HCT116 (cell line): ENCODE measurements at regions not wholly inside any gene's neighbourhood (a gene's known extent, or its start where the extent isn't known, plus 50 kb on each side); places are given as distances from the start of the nearest gene placed in this dataset.

Experiments used
- ATAC-seq: fragments of 200-7000 bp; cut with Tn5 transposase; 2 replicates; pipeline ENCODE4 v1.9.1; 2020; ENCODE audit warnings: mild to moderate bottlenecking, moderate library complexity
- BruUV-seq: library from RNA; stranded (reverse); fragments of 400-500 nt; replicated peaks from 2 replicates; lab custom pipeline; 2021; lab: Mats Ljungman, UMichigan
- CTCF ChIA-PET: fragments of 300-600 bp; sonication (Branson Sonifier 250); formaldehyde crosslinking; loops from one replicate; lab custom pipeline; 2021; ENCODE audit warnings: antibody characterized with exemption; lab: Charles Lee
- POLR2A ChIA-PET: fragments of 300-600, 350-600 bp; sonication (Branson Sonifier 250); formaldehyde crosslinking; loops from one replicate; lab custom pipeline; 2021; ENCODE audit warnings: antibody characterized with exemption; lab: Charles Lee
- RAD21 ChIA-PET, 2 experiments: fragments of 300-600 bp; sonication (Branson Sonifier 250); formaldehyde crosslinking; loops; one replicate each; lab custom pipeline; 2023; ENCODE audit warnings: low total read pairs in 2 of 2; ENCODE audit not compliant: uncharacterized antibody in 2 of 2, unreplicated experiment in 2 of 2, low non-redundant PET in 1 of 2; lab: Charles Lee
- DNase-seq: peaks from one replicate; pipeline ENCODE4 v3.0.0-alpha.2; 2010; ENCODE audit warnings: low read depth, low spot score
- H2AFZ ChIP-seq: fragments of 200-600 bp; shearing (Covaris generic), sonication (generic); 2 replicates; pipeline ENCODE4 v1.6.1; 2017; ENCODE audit warnings: low read depth, mixed run types, mixed read lengths, antibody characterized with exemption, low read length; ENCODE audit not compliant: poor library complexity, severe bottlenecking
- H3K27ac ChIP-seq: 2 replicates; pipeline ENCODE4 v1.5.1; 2012; ENCODE audit warnings: low read depth, low read length
- H3K27me3 ChIP-seq: fragments of 200-600 bp; sonication (generic); 2 replicates; pipeline ENCODE4 v1.6.1; 2016; ENCODE audit warnings: mixed run types, low read length, mixed read lengths; ENCODE audit not compliant: insufficient read depth
- H3K36me3 ChIP-seq, 2 experiments: fragments of 200-500 bp in 1 of 2; fragments of 200-600 bp in 1 of 2; sonication (Bioruptor generic) in 1 of 2; sonication (generic) in 1 of 2; 2 replicates each; pipeline versions ENCODE4 v1.5.1 to v1.6.1; 2014 to 2016; ENCODE audit warnings: low read length in 2 of 2, inconsistent platforms in 1 of 2, mixed read lengths in 1 of 2, mixed run types in 1 of 2; ENCODE audit not compliant: insufficient read depth in 2 of 2, control insufficient read depth in 1 of 2
- H3K4me1 ChIP-seq, 2 experiments: fragments of 200-600 bp in 1 of 2; sonication (generic) in 1 of 2; 2 replicates each; pipeline versions ENCODE4 v1.5.1 to v1.6.1; 2012 to 2017; ENCODE audit warnings: low read length in 2 of 2, inconsistent platforms in 1 of 2, mild to moderate bottlenecking in 1 of 2, mixed read lengths in 1 of 2, mixed run types in 1 of 2, moderate library complexity in 1 of 2; ENCODE audit not compliant: insufficient read depth in 2 of 2, control insufficient read depth in 1 of 2
- H3K4me2 ChIP-seq: fragments of 200-600 bp; sonication (generic); 2 replicates; pipeline ENCODE4 v1.6.1; 2017; ENCODE audit warnings: mixed run types, low read length, mixed read lengths
- H3K4me3 ChIP-seq, 2 experiments: fragments of 200-600 bp in 1 of 2; sonication (generic) in 1 of 2; replicated peaks in 1 of 2; 2 replicates each; pipeline ENCODE4 v1.5.1; 2011 to 2016; ENCODE audit warnings: low read length in 2 of 2, control low read depth in 1 of 2, low read depth in 1 of 2, mild to moderate bottlenecking in 1 of 2, mixed read lengths in 1 of 2, mixed run types in 1 of 2
- H3K79me2 ChIP-seq: fragments of 200-600 bp; sonication (generic); 2 replicates; pipeline ENCODE4 v1.6.1; 2017; ENCODE audit warnings: mild to moderate bottlenecking, mixed run types, low read length, moderate library complexity, mixed read lengths; ENCODE audit not compliant: insufficient read depth
- H3K9ac ChIP-seq: fragments of 200-600 bp; sonication (generic); 2 replicates; pipeline ENCODE4 v1.6.1; 2016; ENCODE audit warnings: low read length, mixed read lengths
- H3K9me2 ChIP-seq: fragments of 200-600 bp; sonication (generic), shearing (Covaris generic); 2 replicates; pipeline ENCODE4 v1.6.1; 2017; ENCODE audit warnings: mixed run types, mild to moderate bottlenecking, moderate library complexity; ENCODE audit not compliant: insufficient read depth
- H3K9me3 ChIP-seq, 2 experiments: fragments of 200-500 bp in 1 of 2; fragments of 200-600 bp in 1 of 2; sonication (Bioruptor generic) in 1 of 2; sonication (generic) in 1 of 2; 2 replicates each; pipeline ENCODE4 v1.6.1; 2014 to 2017; ENCODE audit warnings: low read length in 2 of 2, mixed read lengths in 2 of 2, inconsistent platforms in 1 of 2, low read depth in 1 of 2, mild to moderate bottlenecking in 1 of 2, mixed run types in 1 of 2, moderate library complexity in 1 of 2; ENCODE audit not compliant: control insufficient read depth in 1 of 2, insufficient read depth in 1 of 2
- H4K20me1 ChIP-seq: fragments of 200-600 bp; sonication (generic), shearing (Covaris generic); 2 replicates; pipeline ENCODE4 v1.6.1; 2017; ENCODE audit warnings: mixed run types, mild to moderate bottlenecking, moderate library complexity; ENCODE audit not compliant: insufficient read depth
- ATF3 ChIP-seq: IDR thresholded peaks from 2 replicates; pipeline ENCODE4 v1.6.1; 2012
- CBX3 ChIP-seq: IDR thresholded peaks from 2 replicates; pipeline ENCODE4 v1.6.1; 2012; ENCODE audit warnings: low read depth
- EGR1 ChIP-seq: IDR thresholded peaks from 2 replicates; pipeline ENCODE4 v1.6.1; 2012; ENCODE audit warnings: low read depth
- EZH2 ChIP-seq: fragments of 200-600 bp; sonication (generic); IDR thresholded peaks from 2 replicates; pipeline ENCODE4 v1.6.1; 2017; ENCODE audit warnings: antibody characterized with exemption, mixed run types
- EZH2phosphoT487 ChIP-seq: fragments of 200-600 bp; IDR thresholded peaks from 2 replicates; pipeline ENCODE4 v1.6.1; 2018; ENCODE audit warnings: antibody characterized with exemption, borderline replicate concordance
- MAX ChIP-seq: IDR thresholded peaks from 2 replicates; pipeline ENCODE4 v1.6.1; 2012
- POLR2A ChIP-seq: IDR thresholded peaks from 2 replicates; pipeline ENCODE4 v1.7.0; 2011; ENCODE audit warnings: borderline replicate concordance; ENCODE audit not compliant: insufficient read depth, insufficient read length; ENCODE audit errors: extremely low read depth
- RAD21 ChIP-seq: IDR thresholded peaks from 2 replicates; pipeline ENCODE4 v1.6.1; 2012; ENCODE audit warnings: low read depth, mild to moderate bottlenecking
- SP1 ChIP-seq: IDR thresholded peaks from 2 replicates; pipeline ENCODE4 v1.6.1; 2012; ENCODE audit warnings: low read depth
- SRF ChIP-seq: IDR thresholded peaks from 2 replicates; pipeline ENCODE4 v1.6.1; 2012; ENCODE audit warnings: low read depth
- YY1 ChIP-seq: IDR thresholded peaks from 2 replicates; pipeline ENCODE4 v1.6.1; 2011; ENCODE audit warnings: low read length, low read depth, moderate library complexity, mild to moderate bottlenecking; ENCODE audit not compliant: insufficient replicate concordance; ENCODE audit errors: extremely low read depth
- ZBTB33 ChIP-seq: IDR thresholded peaks from 2 replicates; pipeline ENCODE4 v1.6.1; 2011; ENCODE audit warnings: mild to moderate bottlenecking, low read length, moderate library complexity; ENCODE audit not compliant: insufficient replicate concordance; ENCODE audit errors: extremely low read depth
- ZFX ChIP-seq: fragments of 450-650 bp; IDR thresholded peaks from 2 replicates; pipeline ENCODE4 v1.6.1; 2017
- ZNF274 ChIP-seq: fragments of 200-500 bp; sonication (Bioruptor generic); IDR thresholded peaks from 2 replicates; pipeline ENCODE4 v1.6.1; 2014; ENCODE audit warnings: mild to moderate bottlenecking, low read depth, low read length, inconsistent platforms
- intact Hi-C: fragments of 100-400 bp; cut with micrococcal nuclease; formaldehyde crosslinking; loops from 2 replicates; pipeline ENCODE4 v1.10.0; 2022

GRCh38 chr16:85221771-85222154 is 109.5 kb upstream of the CIBAR2 start:
- no peak overlapping the region for H3K9ac ChIP-seq
- H3K4me2 ChIP-seq = no peak overlapping the region
- no peaks in the 10 kb centered on the region for H3K79me2 ChIP-seq
- BruUV-seq = no TSS peak
- ChIA-PET RAD21 (no interaction called here), CTCF (no interaction called here), POLR2A (no interaction called here)
- no peaks in the 10 kb centered on the region for H3K9me2 ChIP-seq
- H3K27me3 ChIP-seq = no peaks in the 10 kb centered on the region
- TF ChIP-seq RAD21 (no peak), ZBTB33 (no peak), YY1 (no peak), ATF3 (no peak), ZFX (no peak), EZH2phosphoT487 (no peak), POLR2A (no peak), EGR1 (no peak), SP1 (no peak), ZNF274 (no peak), MAX (no peak), SRF (no peak), EZH2 (no peak), CBX3 (no peak)
- no peak overlapping the region for H2AFZ ChIP-seq
- ATAC-seq = peak; percentile 14; the same call in 1 of the 2 replicates
- H3K4me3 ChIP-seq = no peak overlapping the region
- peaks cover 5 to 12% of the 10 kb centered on the region in 2 experiments; a peak in 3 of 4 replicates for H3K4me1 ChIP-seq
- H3K27ac ChIP-seq = no peak overlapping the region; the same call in 1 of the 2 replicates
- 0 out of 4 replicates have a peak, but pooled peaks cover 0 to 6% of the 10 kb centered on the region in 2 experiments for H3K9me3 ChIP-seq
- no peaks in the 10 kb centered on the region for H4K20me1 ChIP-seq
- DNase-seq = no peak
- no peaks in the 10 kb centered on the region for H3K36me3 ChIP-seq
- intact Hi-C loops = no loop called here
